GM19372 (cell line): ENCODE measurements at regions not wholly inside any gene's neighbourhood (a gene's known extent, or its start where the extent isn't known, plus 50 kb on each side); places are given as distances from the start of the nearest gene placed in this dataset.
"Not testable (repeated sequence)": the region's sequence is repeated elsewhere in the genome, so short reads cannot be mapped to it uniquely, and the experiment has no call there.

ENCODE experiments used
- ATAC-seq: cut with Tn5 transposase; IDR thresholded peaks from one replicate; pipeline ENCODE4 v1.9.1; 2021; ENCODE audit warnings: mild to moderate bottlenecking, low read depth, moderate library complexity; ENCODE audit not compliant: unreplicated experiment

DNA sequence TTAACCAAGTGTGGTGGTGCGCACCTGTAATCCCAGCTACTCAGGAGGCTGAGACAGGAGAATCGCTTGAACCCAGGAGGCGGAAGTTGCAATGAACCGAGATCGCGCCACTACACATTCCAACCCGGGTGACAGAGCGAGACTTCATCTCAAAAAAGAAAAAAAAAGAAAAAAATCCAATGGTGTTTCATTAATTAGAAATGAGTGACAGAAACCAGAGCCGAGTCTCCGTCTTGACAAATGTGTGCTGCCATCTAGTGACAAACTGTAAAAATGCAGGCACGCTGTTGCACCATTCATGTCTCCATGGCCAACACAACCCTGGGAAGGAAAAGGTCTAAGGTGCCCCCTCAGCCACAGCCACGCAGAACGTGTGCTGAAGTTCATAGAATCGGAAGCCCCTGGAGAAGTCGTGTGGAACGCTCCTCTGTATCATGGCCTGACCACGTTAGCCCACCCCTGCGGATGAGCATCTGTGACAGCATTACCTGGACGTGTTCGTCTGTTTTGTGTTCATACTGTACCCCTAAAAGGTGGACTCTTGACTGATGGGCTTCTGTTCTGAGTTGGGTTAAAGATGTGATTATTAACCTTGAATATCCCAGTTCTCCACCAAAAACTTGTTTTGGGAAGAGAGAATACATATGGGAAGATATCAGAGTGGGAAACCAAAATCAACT lies 94.9 kb downstream of the LYZL2 start:
- no peak for ATAC-seq

DNA sequence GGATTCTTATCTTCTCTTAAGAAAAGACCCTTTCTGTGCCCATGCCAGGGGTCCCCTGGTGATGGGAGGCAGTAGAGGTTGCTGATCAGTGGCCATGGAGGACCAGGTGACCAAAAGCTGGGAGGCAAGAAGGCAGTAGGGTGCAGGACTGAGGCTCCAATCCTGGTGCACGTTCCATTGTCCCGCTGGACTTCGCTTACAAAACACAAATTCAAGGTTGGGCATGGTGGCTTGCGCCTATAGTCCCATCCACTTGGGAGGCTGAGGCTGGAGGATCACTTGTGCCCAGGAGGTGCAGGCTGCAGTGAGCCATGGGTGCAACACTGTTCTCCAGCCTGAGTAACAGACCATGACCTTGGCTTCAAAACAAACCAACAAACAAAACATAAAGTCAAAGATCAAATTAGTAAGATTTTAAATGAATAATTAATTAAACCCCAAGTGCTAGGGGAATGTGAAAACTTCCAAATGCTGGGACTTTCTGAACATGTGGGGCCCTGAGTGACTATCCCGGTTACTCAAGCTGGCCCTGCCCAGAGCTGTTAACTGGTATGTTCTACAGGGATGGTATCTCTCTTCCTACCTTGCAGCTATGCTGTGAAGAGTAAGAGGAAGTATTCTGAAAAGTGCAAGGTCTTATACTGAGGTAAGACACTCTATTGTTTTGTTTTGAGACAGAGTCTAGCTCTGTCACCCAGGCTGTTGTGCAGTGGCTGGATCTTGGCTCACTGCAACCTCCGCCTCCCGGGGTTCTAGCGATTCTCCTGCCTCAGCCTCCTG lies 97.6 kb downstream of the LYZL2 start:
- no peak for ATAC-seq

- peak; percentile 77 for ATAC-seq
These were observed 95.5 kb downstream of the MAP3K8 start for GRCh38 chr10:30529373-30529998.

GRCh38 chr10:30528429-30528786 lies 94.4 kb downstream of the MAP3K8 start:
- ATAC-seq, result no peak

GRCh38 chr10:30527623-30528428 lies 93.8 kb downstream of the MAP3K8 start:
- ATAC-seq, result no peak

DNA sequence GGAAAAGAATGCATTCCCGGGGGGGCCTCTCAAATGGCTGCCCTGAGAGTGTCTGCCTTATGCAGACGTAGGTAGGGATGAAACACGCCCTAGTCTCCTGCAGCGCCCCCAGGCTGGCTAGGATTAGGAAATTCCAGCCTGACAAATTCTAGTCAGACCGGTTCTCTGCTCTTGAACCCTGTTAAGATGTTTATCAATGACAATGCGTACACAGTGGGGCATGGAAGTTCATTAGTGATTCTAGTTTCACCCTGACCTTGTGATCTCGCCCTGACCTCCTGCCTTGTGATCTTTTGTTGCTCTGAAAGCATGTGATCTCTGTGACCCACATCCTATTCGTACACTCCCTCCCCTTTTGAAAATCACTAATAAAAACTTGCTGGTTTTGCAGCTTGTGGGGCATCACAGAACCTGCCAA lies 88.7 kb downstream of the MAP3K8 start:
- ATAC-seq, result not testable (repeated sequence)

GRCh38 chr10:30518907-30519306 lies 84.9 kb downstream of the MAP3K8 start:
- ATAC-seq, result no peak
